ENCODE measurements at regions not wholly inside any gene's neighbourhood (a gene's known extent, or its start where the extent isn't known, plus 50 kb on each side); places are given as distances from the start of the nearest gene placed in this dataset.

DNA sequence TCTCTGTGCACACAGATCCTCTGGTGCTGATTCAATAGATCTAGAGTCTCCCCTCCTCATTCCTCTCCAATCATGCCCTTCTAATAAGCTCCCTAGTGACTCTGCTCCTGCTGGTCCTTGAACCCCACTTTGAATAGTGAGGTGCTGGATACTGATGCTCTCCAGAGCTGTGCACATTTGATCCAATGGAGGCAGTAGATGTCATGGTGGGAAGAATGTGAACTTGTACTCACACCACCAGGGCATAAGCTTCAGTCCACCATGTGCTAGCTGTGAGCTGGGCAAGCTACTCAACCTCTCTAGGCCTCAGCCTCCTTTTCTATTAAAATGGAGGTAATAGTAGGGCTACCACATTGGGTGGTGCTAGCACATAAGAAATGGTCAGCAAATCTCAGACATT is 241.1 kb downstream of the SPATA18 start:
- H3K27me3 ChIP-seq = no peaks in the 10 kb centered on the region
- no peaks in the 10 kb centered on the region for H3K4me1 ChIP-seq
- no peaks in the 10 kb centered on the region for H3K36me3 ChIP-seq
- DNase-seq = no peak
- no peak overlapping the region for H3K4me3 ChIP-seq
- H3K27ac ChIP-seq = no peak overlapping the region
- TF ChIP-seq, protein P1, sequence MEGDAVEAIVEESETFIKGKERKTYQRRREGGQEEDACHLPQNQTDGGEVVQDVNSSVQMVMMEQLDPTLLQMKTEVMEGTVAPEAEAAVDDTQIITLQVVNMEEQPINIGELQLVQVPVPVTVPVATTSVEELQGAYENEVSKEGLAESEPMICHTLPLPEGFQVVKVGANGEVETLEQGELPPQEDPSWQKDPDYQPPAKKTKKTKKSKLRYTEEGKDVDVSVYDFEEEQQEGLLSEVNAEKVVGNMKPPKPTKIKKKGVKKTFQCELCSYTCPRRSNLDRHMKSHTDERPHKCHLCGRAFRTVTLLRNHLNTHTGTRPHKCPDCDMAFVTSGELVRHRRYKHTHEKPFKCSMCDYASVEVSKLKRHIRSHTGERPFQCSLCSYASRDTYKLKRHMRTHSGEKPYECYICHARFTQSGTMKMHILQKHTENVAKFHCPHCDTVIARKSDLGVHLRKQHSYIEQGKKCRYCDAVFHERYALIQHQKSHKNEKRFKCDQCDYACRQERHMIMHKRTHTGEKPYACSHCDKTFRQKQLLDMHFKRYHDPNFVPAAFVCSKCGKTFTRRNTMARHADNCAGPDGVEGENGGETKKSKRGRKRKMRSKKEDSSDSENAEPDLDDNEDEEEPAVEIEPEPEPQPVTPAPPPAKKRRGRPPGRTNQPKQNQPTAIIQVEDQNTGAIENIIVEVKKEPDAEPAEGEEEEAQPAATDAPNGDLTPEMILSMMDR (IDR thresholded peaks at IDR 0.05) = no peak
- TF ChIP-seq POLR2A (IDR thresholded peaks at IDR 0.05) = no peak
- no peaks in the 10 kb centered on the region for H3K9me3 ChIP-seq
- intact Hi-C loops (cut with DNase I; ENCODE audit: low total_unique reads) = no loop called here

DNA sequence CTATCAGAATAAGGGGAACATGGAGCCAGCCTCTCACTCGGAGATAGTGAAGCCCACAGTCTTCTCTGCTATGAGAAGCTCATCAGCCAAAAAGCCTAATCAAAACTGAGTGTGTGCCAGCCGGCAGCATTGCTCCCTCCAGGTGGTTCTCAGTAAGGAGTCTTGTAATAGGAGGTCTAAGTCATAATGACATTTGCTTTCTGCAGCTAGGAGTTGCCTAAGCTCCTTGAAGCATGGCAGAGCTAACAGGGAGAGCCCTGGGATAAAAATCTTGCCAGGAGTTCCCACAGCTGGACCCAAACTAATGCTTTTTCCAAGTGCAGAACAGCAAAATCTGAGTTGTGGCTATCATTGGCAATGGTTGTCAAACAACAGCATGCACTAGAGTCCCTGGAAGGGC is 245.2 kb downstream of the SPATA18 start:
- TF ChIP-seq, protein P1 (IDR thresholded peaks at IDR 0.05) = no peak
- no peak for TF ChIP-seq POLR2A (IDR thresholded peaks at IDR 0.05)
- intact Hi-C loops (cut with DNase I; ENCODE audit: low total_unique reads) = no loop called here
- H3K36me3 ChIP-seq = no peaks in the 10 kb centered on the region
- no peak overlapping the region for H3K4me3 ChIP-seq
- H3K4me1 ChIP-seq = no peaks in the 10 kb centered on the region
- H3K9me3 ChIP-seq = no peaks in the 10 kb centered on the region
- H3K27me3 ChIP-seq = peaks cover 0 to 4% of the 10 kb centered on the region in 2 donors
- no peak overlapping the region for H3K27ac ChIP-seq
- no peak for DNase-seq

DNA sequence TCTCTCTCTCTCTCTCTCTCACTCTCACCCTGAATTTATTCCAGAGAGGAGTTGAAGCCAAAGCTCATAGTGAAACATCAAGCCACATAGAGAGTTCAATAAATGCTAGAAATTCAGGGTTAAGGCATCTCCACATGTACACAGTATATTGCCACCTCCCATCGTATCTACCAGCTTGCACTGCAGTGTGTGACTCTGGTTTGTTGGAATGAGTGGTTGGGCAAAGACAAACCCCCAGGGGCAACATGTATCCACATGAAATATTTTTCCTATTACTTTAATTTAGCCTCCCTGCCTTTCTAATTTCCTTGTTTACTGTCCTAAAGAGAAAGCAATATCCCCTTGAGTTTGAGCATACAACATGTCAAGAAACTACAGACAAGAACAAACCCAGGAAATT is 247.3 kb downstream of the SPATA18 start:
- Histone ChIP-seq H3K9me3 (no peaks in the 10 kb centered on the region), H3K27me3 (peaks cover 0 to 4% of the 10 kb centered on the region in 2 donors), H3K36me3 (no peaks in the 10 kb centered on the region), H3K4me3 (no peak overlapping the region), H3K27ac (no peak overlapping the region), H3K4me1 (no peaks in the 10 kb centered on the region)
- TF ChIP-seq POLR2A (IDR thresholded peaks at IDR 0.05) = no peak
- TF ChIP-seq, protein P1 (IDR thresholded peaks at IDR 0.05) = no peak
- intact Hi-C loops (cut with DNase I; ENCODE audit: low total_unique reads) = no loop called here
- DNase-seq = no peak

DNA sequence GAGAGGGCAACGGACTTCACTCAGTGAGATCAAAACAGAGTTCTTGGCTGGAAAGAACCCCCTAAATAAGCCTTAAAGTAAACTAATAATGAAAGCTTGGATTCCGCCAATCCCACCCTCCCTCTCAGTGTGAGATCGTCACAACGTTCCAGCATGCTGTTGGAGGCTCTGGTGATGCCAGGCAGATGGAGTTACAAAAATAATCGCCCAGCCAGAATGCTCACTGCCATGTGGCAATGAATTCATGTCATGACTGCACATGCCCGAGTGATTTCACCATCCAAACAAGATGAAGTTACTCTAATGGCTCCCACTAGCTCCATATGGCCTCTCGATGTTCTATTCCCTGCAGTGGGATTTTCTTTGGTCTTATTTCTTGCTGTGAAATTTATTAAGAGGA is 248.0 kb downstream of the SPATA18 start:
- DNase-seq = no peak
- intact Hi-C loops (cut with DNase I; ENCODE audit: low total_unique reads) = no loop called here
- Histone ChIP-seq H3K9me3 (no peaks in the 10 kb centered on the region), H3K4me3 (no peak overlapping the region), H3K36me3 (no peaks in the 10 kb centered on the region), H3K27me3 (peaks cover 0 to 4% of the 10 kb centered on the region in 2 donors), H3K27ac (no peak overlapping the region), H3K4me1 (no peaks in the 10 kb centered on the region)
- no peak for TF ChIP-seq POLR2A (IDR thresholded peaks at IDR 0.05)
- TF ChIP-seq, protein P1 (IDR thresholded peaks at IDR 0.05) = no peak

DNA sequence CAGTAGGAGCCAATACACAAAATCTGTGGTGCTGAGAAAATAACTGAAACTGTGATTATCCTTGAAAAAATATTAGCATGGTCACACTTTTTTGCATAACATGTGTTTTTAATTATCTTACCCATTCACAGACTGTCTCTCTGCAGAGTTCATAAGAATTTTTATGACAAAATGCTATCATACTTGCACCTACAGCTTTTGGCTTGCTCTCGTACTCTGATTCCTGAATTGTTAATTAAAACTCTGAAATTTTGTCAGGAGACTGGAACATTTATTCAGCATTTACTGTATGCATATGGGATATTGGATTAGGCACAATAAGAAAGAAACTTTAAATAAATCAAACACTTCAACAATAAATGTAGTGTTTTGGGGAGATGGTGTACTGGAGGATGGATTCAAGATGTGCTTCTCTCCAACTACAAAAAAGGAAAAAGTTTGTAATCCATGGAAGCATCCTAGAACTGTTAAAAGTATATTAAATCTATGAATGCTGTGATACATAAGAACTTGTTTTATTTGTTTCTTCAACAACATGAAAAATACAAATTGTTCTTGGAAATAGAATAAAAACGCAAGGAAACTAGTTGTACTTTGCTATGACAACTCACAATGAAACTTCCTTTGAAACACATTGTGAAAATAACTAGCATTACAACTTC is 260.5 kb downstream of the SPATA18 start:
- TF ChIP-seq, protein P1 (IDR thresholded peaks at IDR 0.05) = no peak
- no peak for TF ChIP-seq POLR2A (IDR thresholded peaks at IDR 0.05)
- H3K27ac ChIP-seq = no peak overlapping the region
- H3K9me3 ChIP-seq = no peaks in the 10 kb centered on the region
- no peak overlapping the region for H3K4me3 ChIP-seq
- no peaks in the 10 kb centered on the region for H3K36me3 ChIP-seq
- no peaks in the 10 kb centered on the region for H3K27me3 ChIP-seq
- DNase-seq = no peak
- intact Hi-C loops (cut with DNase I; ENCODE audit: low total_unique reads) = no loop called here
- H3K4me1 ChIP-seq = no peaks in the 10 kb centered on the region
